Kidney epithelial cell (primary cell): ENCODE measurements at regions not wholly inside any gene's neighbourhood (a gene's known extent, or its start where the extent isn't known, plus 50 kb on each side); places are given as distances from the start of the nearest gene placed in this dataset.

Experiments
- DNase-seq: peaks from one replicate; pipeline ENCODE4 v3.0.0-alpha.2; 2010; ENCODE audit warnings: low read depth
- H3K27me3 ChIP-seq: 2 replicates; pipeline ENCODE4 v1.6.0; 2011; ENCODE audit warnings: low read length; ENCODE audit not compliant: control insufficient read depth, insufficient read depth
- H3K36me3 ChIP-seq: 2 replicates; pipeline ENCODE4 v1.5.1; 2011; ENCODE audit warnings: low read length; ENCODE audit not compliant: control insufficient read depth, insufficient read depth
- H3K4me3 ChIP-seq: 2 replicates; pipeline ENCODE4 v1.5.1; 2011; ENCODE audit warnings: low read depth, mild to moderate bottlenecking, control low read depth, low read length
- CTCF ChIP-seq: IDR thresholded peaks from 2 replicates; pipeline ENCODE4 v1.5.1; 2011; ENCODE audit warnings: mild to moderate bottlenecking, moderate library complexity, low read length, control low read depth, inconsistent platforms; ENCODE audit not compliant: insufficient read depth, poor library complexity, severe bottlenecking

- no peak for DNase-seq
- H3K36me3 ChIP-seq: no peaks in the 10 kb centered on the region
- no peaks in the 10 kb centered on the region for H3K27me3 ChIP-seq
- no peak overlapping the region for H3K4me3 ChIP-seq
- TF ChIP-seq CTCF: no peak
Observed at GRCh38 chr19:27740396-27740795, 1472.6 kb downstream of the UQCRFS1 start.

- no peak for TF ChIP-seq CTCF
- no peaks in the 10 kb centered on the region for H3K27me3 ChIP-seq
- H3K36me3 ChIP-seq: no peaks in the 10 kb centered on the region
- no peak overlapping the region for H3K4me3 ChIP-seq
- DNase-seq: no peak
Observed at GRCh38 chr19:27738569-27739193, 1474.3 kb downstream of the UQCRFS1 start.

GRCh38 chr19:27736225-27736624 is 1476.7 kb downstream of the UQCRFS1 start:
- no peak for TF ChIP-seq CTCF
- Histone ChIP-seq H3K27me3 (no peaks in the 10 kb centered on the region), H3K36me3 (no peaks in the 10 kb centered on the region), H3K4me3 (no peak overlapping the region)
- DNase-seq: no peak

GRCh38 chr19:27735314-27735713 is 1477.6 kb downstream of the UQCRFS1 start:
- TF ChIP-seq CTCF: no peak
- Histone ChIP-seq H3K27me3 (no peaks in the 10 kb centered on the region), H3K36me3 (no peaks in the 10 kb centered on the region), H3K4me3 (no peak overlapping the region)
- no peak for DNase-seq

- Histone ChIP-seq H3K4me3 (no peak overlapping the region), H3K27me3 (no peaks in the 10 kb centered on the region), H3K36me3 (no peaks in the 10 kb centered on the region)
- TF ChIP-seq CTCF: no peak
- DNase-seq: no peak
Observed at GRCh38 chr19:27734496-27735220, 1478.3 kb downstream of the UQCRFS1 start.
